NB4 (cell line): ENCODE measurements at regions not wholly inside any gene's neighbourhood (a gene's known extent, or its start where the extent isn't known, plus 50 kb on each side); places are given as distances from the start of the nearest gene placed in this dataset.
"Not testable (repeated sequence)": the region's sequence is repeated elsewhere in the genome, so short reads cannot be mapped to it uniquely, and the experiment has no call there.

Experiments
- DNase-seq: peaks from one replicate; pipeline ENCODE4 v3.0.0; 2010; ENCODE audit warnings: low read depth
- H3K4me3 ChIP-seq: one replicate; pipeline ENCODE4 v1.5.1; 2011; ENCODE audit warnings: mild to moderate bottlenecking, low read depth, low read length, moderate library complexity
- MYC ChIP-seq: IDR thresholded peaks from 2 replicates; pipeline ENCODE4 v1.6.1; 2011; ENCODE audit warnings: low read depth, low read length
- POLR2A ChIP-seq: IDR thresholded peaks from 2 replicates; pipeline ENCODE4 v1.6.1; 2011; ENCODE audit warnings: mild to moderate bottlenecking; ENCODE audit not compliant: insufficient read length; ENCODE audit errors: extremely low read depth
- TF ChIP-seq, protein P1 (sequence below): IDR thresholded peaks from one replicate; pipeline ENCODE4 v1.5.1; 2012; ENCODE audit warnings: low read depth, low read length

DNA sequence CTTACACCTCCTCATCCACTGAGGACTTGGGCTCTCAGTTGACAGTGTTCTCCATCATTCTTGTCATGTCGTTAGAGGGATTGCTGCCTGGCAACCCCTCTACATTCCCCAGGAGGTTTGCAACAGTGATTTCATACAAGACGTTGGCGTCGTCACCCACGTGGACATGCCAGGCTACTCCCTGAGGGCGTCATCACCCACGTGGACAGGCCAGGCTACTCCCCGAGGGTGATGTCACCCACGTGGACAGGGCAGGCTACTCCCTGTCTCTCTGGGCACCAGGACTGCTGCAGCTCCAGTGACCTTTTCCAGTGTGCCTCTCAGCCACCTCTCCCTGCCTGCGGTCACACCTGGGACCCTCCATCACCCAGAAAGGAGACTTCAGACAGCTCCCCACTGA lies 117.4 kb downstream of the SEPTIN7 start:
- not testable (repeated sequence) for H3K4me3 ChIP-seq, DNase-seq

DNA sequence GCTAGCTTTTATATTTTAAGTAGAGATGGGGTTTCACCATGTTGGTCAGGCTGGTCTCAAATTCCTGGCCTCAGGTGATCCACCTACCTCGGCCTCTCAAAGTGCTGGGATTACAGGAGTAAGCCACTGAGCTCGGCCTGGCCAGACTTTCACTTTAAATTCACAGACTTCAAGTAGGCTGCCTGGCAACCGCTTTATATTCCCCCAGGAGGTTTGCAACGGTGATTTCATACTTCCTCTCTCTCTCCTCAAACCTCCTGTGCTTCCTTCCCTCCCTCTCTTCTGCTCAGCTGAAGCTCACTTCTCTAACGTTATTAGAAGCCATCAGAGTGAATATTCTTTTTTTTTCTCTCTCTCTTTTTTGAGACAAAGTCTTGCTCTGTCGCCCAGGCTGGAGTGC lies 118.8 kb downstream of the SEPTIN7 start:
- peak; percentile 90 for DNase-seq
- H3K4me3 ChIP-seq: not testable (repeated sequence)

DNA sequence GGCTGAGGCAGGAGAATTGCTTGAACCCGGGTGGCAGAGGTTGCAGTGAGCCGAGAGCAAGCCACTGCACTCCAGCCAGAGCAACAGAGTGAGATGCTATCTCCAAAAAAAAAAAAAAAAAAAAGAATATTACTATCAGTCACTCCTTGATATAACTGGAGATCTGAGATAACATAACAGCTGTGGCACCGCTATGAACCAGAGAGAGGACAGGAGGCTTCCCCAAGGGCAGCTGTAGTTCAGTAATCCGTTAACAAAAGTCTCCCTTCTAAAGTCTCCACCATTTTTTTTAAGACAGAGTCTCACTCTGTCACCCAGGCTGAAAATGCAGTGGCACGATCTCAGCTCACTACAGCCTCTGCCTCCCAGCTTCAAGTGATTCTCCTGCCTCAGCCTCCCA lies 120.5 kb downstream of the SEPTIN7 start:
- DNase-seq, H3K4me3 ChIP-seq: not testable (repeated sequence)

DNA sequence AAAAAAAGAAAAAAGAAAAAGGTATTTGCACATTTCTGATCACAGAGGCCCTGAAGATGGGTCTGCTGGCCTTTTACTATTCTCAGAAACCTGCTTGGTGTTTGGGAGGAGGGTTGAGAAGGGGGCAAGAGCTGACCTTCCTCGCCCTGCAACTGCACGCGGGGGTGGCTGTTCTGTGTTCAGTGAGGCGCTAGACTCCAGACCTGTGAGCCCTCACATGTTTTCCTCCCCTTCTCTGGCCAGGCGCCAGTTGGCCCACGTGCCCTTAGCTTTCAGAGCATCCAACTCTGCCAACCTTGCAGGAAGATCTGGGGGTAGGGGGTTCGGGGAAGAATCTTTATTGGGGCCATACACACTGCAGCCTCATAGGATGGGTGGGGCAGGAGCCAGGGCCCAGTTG lies 123.8 kb downstream of the SEPTIN7 start:
- DNase-seq: not testable (repeated sequence)

DNA sequence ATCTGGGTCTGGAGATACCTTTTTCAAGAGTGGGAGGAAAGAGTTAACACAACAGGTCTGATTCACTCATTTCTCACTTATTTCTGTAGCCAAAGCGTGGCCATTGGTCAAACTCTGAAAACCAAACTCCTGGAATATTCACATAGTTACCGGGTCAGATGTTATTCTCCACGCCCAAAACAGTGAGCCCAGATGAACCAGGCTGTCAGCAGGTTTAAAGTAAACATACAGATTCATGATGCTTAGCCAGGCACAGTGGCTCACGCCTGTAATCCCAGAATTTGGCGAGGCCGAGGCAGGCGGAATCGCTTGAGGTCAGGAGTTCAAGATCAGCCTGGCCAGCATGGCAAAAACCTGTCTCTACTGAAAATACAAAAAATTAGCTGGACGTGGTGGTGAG lies 126.1 kb downstream of the SEPTIN7 start:
- not testable (repeated sequence) for DNase-seq, H3K4me3 ChIP-seq

More for the DNA sequence above, 123.8 kb downstream of the SEPTIN7 start:
- H3K4me3 ChIP-seq: not testable (repeated sequence)

DNA sequence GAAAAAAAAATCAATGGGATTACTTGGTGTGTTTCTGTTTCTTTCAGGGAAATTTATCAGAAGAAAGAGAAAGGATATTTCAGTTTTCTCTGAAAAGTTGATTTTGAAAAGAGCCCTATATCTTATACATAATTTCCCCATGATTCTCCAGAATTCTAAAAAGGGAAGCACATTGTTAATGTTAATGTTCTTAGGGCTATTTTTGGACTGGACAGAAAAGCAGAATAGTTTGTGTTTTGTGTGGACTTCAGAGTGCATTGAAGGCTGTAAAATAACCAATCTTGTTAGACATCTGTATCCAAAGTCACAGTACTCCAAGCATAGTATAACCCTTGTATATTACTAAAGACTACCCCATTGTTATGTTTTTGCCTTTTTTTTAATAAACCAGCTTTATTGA lies 130.3 kb downstream of the SEPTIN7 start:
- H3K4me3 ChIP-seq, DNase-seq: not testable (repeated sequence)

DNA sequence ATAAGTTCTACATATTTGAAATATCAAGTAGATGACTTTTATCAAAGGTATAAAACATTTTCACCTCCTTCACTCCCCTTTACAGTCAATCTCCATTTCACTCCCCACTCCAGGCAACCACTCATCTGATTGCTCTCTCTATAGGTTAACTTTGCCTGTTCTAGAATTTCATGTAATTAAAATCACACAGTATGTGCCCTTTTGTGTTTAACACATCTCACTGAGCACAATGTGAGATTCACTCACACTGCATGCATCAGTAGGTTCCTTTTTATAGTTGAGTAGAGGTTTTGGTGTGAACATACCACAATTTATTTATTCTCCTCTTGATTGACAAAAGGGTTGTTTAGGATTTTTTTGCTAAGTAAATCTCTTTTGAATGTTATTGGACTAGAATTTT lies 130.7 kb downstream of the SEPTIN7 start:
- not testable (repeated sequence) for DNase-seq, H3K4me3 ChIP-seq

DNA sequence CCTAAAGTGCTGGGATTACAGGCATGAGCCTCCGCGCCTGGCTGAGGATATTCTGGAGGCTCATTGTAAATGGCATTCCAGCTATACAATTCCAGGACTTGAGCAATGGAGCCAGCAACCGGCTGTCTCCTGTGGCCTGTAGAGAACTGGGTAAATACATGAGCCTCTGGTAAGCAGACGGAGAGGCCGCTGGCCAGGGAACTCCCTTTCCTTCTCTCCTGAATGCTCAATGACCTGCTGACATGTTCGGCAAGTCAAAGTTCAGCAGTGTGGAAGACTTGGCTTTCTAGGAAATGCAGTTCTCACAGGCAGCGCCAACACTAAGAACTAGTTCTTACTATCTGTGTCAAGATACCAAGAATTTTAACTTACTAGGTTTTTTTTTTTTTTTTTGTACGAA lies 139.8 kb downstream of the SEPTIN7 start:
- H3K4me3 ChIP-seq, DNase-seq: not testable (repeated sequence)

DNA sequence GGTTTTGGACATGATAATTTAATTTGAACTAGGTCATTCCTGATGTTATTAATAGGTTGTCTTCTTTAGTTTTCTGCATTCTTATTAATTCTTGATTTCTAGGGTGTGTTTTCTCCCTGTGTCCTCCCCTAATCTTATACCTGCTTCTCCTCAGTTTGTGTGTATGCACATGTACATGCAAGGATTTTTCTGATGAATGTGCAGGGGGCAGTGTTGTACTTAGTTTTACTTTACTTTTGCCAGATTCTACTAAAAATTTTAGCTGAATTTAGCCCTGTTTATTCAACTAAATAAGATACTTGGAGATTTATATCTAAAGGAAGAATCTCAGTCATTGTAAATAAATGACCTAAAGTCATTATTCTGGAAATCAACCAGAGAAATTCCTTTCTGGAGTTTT lies 144.8 kb downstream of the SEPTIN7 start:
- peak; percentile 19 for DNase-seq

DNA sequence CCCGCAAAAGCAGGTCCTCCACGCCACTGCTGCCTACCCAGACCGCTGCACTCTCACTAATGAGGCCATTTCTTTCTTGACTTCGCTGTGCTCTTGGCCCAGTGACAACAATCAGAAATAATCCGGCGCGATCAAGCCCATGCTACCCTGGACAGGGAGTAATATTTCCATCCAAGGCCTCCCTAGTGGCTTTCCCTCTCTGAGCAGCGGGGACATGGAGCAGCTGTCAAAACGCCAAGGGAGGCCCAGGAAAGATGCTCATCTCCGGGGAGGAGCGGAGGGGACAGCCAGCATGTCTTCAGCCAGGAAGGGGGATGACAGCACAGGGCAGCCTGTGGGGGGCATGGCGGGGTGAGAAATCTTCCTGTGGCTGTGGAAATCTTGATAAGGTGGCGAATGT lies 154.9 kb downstream of the SEPTIN7 start:
- not testable (repeated sequence) for H3K4me3 ChIP-seq, DNase-seq

More for the DNA sequence above, 144.8 kb downstream of the SEPTIN7 start:
- not testable (repeated sequence) for H3K4me3 ChIP-seq

DNA sequence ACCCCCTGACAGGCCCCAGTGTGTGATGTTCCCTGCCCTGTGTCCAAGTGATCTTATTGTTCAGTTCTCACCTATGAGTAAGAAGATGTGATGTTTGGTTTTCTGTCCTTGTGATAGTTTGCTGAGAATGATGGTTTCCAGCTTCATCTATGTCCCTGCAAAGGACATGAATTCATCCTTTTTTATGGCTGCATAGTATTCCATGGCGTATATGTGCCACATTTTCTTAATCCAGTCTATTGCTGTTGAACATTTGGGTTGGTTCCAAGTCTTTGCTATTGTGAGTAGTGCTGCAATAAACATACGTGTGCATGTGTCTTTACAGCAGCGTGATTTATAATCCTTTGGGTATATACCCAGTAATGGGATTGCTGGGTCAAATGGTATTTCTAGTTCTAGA lies 156.1 kb downstream of the SEPTIN7 start:
- not testable (repeated sequence) for H3K4me3 ChIP-seq, DNase-seq

DNA sequence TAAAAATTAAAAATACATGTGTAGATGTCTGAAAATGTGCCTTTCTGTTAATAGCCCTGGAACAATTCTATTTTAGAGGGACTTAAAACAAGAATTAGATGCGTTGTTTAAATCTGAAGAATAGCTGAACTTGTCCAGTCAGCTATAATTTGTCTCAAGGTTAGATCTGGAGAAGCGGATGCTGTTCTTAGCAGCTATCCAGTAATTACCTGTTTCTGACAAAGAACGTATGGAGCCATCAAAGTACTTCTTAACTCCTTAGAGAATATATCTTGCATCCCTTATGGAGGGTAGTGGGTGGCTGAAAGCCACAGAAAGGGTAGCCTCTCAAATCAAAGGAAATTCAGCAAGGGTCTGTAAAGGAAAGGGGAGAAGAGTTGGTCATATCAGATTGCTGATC lies 160.4 kb downstream of the SEPTIN7 start:
- DNase-seq, H3K4me3 ChIP-seq: not testable (repeated sequence)

DNA sequence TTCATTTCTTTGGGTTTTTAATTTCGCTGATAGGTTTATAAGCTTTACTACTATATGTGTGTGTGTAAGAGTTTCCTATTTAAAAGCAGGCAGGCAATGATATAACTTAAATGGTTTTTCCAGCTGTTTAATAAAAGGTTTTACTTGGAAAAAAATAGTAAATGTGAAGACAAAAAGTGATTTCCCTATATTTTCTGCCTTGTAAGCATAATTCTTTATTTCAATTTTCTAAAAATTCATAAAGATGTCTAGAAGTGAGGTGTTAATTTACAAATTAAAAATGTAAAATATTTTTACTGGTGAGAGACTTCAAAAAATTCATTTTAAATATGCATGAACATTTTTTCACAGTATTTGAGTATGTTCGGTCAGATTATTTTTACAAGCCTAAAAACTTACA lies 161.8 kb downstream of the SEPTIN7 start:
- not testable (repeated sequence) for H3K4me3 ChIP-seq, DNase-seq

DNA sequence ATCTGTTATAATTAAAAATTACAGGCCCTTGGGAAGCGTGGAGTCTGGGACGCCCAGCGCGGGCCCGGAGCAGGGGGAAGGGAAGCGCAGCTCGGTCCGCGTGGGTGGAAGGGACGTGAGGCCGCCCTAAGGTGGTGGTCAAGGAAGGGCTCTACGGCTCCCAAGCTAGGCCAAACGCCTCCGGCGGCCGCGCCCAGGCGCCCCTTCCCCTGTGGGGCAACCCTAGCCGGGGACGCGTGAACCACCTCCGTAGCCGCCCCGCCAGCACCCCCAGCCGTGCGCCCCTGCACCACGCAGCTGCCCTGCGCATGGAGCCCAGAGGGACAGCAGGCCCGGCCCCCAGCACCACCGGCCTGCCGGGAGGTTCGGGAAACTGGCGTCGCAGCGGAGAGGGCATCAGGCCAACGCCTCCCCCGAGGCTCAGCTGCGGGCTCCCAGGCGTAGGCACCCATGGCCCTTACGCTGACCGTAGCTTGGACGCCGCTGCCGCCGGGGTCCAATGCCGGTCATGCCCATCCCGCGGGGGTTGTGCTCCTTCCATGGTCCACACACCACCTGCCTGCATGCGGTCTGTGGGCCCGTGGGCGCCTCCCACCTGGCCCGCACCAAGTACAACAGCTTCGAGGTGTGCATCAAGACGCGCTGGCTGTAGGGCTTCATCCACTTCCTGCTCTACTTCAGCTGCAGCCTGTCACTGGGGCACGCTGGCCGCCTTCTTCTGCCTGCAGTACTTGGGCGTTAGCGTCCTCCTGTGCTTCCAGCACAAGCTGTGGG lies 166.7 kb downstream of the SEPTIN7 start:
- H3K4me3 ChIP-seq: no peak overlapping the region
- no peak for TF ChIP-seq POLR2A
- TF ChIP-seq, protein P1, sequence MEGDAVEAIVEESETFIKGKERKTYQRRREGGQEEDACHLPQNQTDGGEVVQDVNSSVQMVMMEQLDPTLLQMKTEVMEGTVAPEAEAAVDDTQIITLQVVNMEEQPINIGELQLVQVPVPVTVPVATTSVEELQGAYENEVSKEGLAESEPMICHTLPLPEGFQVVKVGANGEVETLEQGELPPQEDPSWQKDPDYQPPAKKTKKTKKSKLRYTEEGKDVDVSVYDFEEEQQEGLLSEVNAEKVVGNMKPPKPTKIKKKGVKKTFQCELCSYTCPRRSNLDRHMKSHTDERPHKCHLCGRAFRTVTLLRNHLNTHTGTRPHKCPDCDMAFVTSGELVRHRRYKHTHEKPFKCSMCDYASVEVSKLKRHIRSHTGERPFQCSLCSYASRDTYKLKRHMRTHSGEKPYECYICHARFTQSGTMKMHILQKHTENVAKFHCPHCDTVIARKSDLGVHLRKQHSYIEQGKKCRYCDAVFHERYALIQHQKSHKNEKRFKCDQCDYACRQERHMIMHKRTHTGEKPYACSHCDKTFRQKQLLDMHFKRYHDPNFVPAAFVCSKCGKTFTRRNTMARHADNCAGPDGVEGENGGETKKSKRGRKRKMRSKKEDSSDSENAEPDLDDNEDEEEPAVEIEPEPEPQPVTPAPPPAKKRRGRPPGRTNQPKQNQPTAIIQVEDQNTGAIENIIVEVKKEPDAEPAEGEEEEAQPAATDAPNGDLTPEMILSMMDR: no peak
- TF ChIP-seq MYC: no peak
- no peak for DNase-seq
